Stomach (tissue), 4 donors: ENCODE measurements at regions not wholly inside any gene's neighbourhood (a gene's known extent, or its start where the extent isn't known, plus 50 kb on each side); places are given as distances from the start of the nearest gene placed in this dataset.
"Not testable (repeated sequence)": the region's sequence is repeated elsewhere in the genome, so short reads cannot be mapped to it uniquely, and the experiment has no call there.

ENCODE experiments used
- CTCF ChIP-seq, 7 experiments: fragments of 450-650 bp in 4 of 7; fragments of 200-600 bp in 3 of 7; sonication (generic) in 3 of 7; IDR thresholded peaks; one replicate each; pipeline ENCODE4 v1.5.1; 2016 to 2019; ENCODE audit warnings: antibody characterized with exemption in 7 of 7, control low read depth in 2 of 7, mild to moderate bottlenecking in 1 of 7
- EP300 ChIP-seq: sonication (generic); formaldehyde crosslinking; IDR thresholded peaks from one replicate; pipeline ENCODE4 v1.6.1; 2017; ENCODE audit warnings: antibody characterized with exemption
- POLR2A ChIP-seq, 4 donors: fragments of 450-650 bp; IDR thresholded peaks; one replicate each; pipeline ENCODE4 v1.6.1; 2016; ENCODE audit warnings: antibody characterized with exemption in 4 of 4, control low read depth in 2 of 4, mild to moderate bottlenecking in 1 of 4, moderate library complexity in 1 of 4

- TF ChIP-seq CTCF (IDR thresholded peaks at IDR 0.05); POLR2A (IDR thresholded peaks at IDR 0.05); EP300: not testable (repeated sequence)
Observed at GRCh38 chr10:29810231-29810630, 175.5 kb upstream of the SVIL start.
